PFSK-1 (cell line): ENCODE measurements at regions not wholly inside any gene's neighbourhood (a gene's known extent, or its start where the extent isn't known, plus 50 kb on each side); places are given as distances from the start of the nearest gene placed in this dataset.

Source experiments
- FOXP2 ChIP-seq: optimal IDR thresholded peaks from 2 replicates; pipeline ENCODE3; 2011; ENCODE audit warnings: borderline replicate concordance, control low read depth, inconsistent platforms; ENCODE audit not compliant: insufficient read depth; ENCODE audit errors: extremely low read length, extremely low read depth
- POLR2AphosphoS5 ChIP-seq: IDR thresholded peaks from 2 replicates; pipeline ENCODE4 v1.6.1; 2012; ENCODE audit warnings: low read depth, mild to moderate bottlenecking, control low read depth, low read length, moderate library complexity
- REST ChIP-seq, 2 experiments: IDR thresholded peaks; 2 replicates each; pipeline versions ENCODE4 v1.6.1 to v1.8.0; 2011 to 2012; ENCODE audit warnings: low read depth in 2 of 2, low read length in 2 of 2, control low read depth in 1 of 2, inconsistent platforms in 1 of 2, mild to moderate bottlenecking in 1 of 2, moderate library complexity in 1 of 2; ENCODE audit not compliant: insufficient read depth in 1 of 2
- SIN3A ChIP-seq: IDR thresholded peaks from 2 replicates; pipeline ENCODE4 v1.6.1; 2012; ENCODE audit warnings: mild to moderate bottlenecking, low read length, moderate library complexity, borderline replicate concordance; ENCODE audit not compliant: insufficient read depth
- TAF1 ChIP-seq: IDR thresholded peaks from 2 replicates; pipeline ENCODE4 v1.6.1; 2012; ENCODE audit warnings: low read length, control low read depth, borderline replicate concordance; ENCODE audit not compliant: insufficient read depth

GRCh38 chr2:9092383-9093282 lies 89.1 kb upstream of the MBOAT2 start:
- TF ChIP-seq REST (IDR thresholded peaks at IDR 0.05; ENCODE audit: insufficient read depth in 1 of 2, low read depth in 2 of 2, low read length in 2 of 2): no peak
- TF ChIP-seq TAF1: no peak
- TF ChIP-seq POLR2AphosphoS5: no peak
- no peak for TF ChIP-seq FOXP2
- TF ChIP-seq SIN3A: no peak

- TF ChIP-seq FOXP2: no peak
- TF ChIP-seq TAF1: no peak
- TF ChIP-seq REST (IDR thresholded peaks at IDR 0.05; ENCODE audit: insufficient read depth in 1 of 2, low read depth in 2 of 2, low read length in 2 of 2): no peak
- TF ChIP-seq POLR2AphosphoS5: no peak
- TF ChIP-seq SIN3A: no peak
Observed at GRCh38 chr2:9091811-9092210, 88.3 kb upstream of the MBOAT2 start.

- TF ChIP-seq TAF1: no peak
- TF ChIP-seq REST (IDR thresholded peaks at IDR 0.05; ENCODE audit: insufficient read depth in 1 of 2, low read depth in 2 of 2, low read length in 2 of 2): no peak
- TF ChIP-seq FOXP2: no peak
- no peak for TF ChIP-seq POLR2AphosphoS5
- TF ChIP-seq SIN3A: no peak
Observed at GRCh38 chr2:9089831-9090230, 86.3 kb upstream of the MBOAT2 start.

- TF ChIP-seq POLR2AphosphoS5 (no peak), SIN3A (no peak), FOXP2 (no peak), REST (IDR thresholded peaks at IDR 0.05; ENCODE audit: insufficient read depth in 1 of 2, low read depth in 2 of 2, low read length in 2 of 2) (no peak), TAF1 (no peak)
Observed at GRCh38 chr2:9087121-9087681, 83.7 kb upstream of the MBOAT2 start.
